SW480 (cell line): ENCODE measurements at regions not wholly inside any gene's neighbourhood (a gene's known extent, or its start where the extent isn't known, plus 50 kb on each side); places are given as distances from the start of the nearest gene placed in this dataset.
"Not testable (repeated sequence)": the region's sequence is repeated elsewhere in the genome, so short reads cannot be mapped to it uniquely, and the experiment has no call there.

Source experiments
- DNase-seq: peaks from one replicate; pipeline ENCODE4 v3.0.0-alpha.2; 2016; ENCODE audit warnings: low spot score

GRCh38 chr14:30266290-30266689, 292.7 kb upstream of the G2E3 start:
- DNase-seq = no peak

- no peak for DNase-seq
Measured at GRCh38 chr14:30267141-30267540, 291.8 kb upstream of the G2E3 start.

DNA sequence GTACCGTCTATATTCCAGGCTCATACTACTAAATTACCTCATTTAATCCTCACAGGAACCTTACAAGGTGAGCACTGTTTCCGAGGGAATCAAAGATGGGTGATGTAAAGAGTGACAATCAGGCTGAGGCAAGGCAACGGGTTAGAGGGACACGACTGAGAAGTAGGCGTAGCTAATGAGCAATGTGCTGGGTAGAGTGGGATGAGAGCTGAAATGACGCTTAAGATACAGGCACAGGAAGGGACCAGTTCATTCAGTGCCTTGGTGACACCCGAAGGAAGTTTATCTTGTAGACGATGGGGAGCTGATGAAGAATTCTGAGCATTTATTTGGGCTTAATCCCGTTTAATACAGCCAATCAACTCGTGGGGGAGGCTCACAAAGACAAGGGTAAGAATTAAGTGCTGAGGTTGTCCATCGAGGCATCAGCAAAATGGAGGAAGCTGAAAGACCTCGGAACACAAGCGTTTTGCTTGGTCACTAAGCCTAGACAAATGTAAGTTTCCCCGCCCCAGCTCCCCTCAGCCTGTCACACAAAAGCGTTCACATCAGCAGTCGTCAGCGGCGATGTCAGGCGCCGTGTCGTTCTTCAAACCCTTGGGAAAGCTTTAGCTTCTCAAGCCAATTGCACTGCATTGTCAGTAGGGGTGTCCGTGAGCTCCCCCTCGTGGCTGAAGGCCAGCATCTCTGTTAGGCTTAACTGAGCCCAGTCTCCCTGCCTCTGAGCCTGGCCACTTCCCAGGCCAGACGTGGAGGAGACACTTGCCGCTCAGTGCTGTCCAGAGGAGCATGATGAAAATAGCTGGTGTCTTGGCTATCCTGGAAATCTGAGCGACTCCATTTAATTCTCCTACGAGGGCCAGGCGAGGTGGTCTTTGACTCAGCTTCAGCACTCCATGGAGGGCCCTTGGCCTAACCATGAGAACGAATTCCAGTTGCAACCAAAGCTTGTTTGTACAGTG, 288.5 kb upstream of the G2E3 start:
- DNase-seq = peak; percentile 56

- DNase-seq = no peak
Measured at GRCh38 chr14:30271811-30272323, 287.1 kb upstream of the G2E3 start.

DNA sequence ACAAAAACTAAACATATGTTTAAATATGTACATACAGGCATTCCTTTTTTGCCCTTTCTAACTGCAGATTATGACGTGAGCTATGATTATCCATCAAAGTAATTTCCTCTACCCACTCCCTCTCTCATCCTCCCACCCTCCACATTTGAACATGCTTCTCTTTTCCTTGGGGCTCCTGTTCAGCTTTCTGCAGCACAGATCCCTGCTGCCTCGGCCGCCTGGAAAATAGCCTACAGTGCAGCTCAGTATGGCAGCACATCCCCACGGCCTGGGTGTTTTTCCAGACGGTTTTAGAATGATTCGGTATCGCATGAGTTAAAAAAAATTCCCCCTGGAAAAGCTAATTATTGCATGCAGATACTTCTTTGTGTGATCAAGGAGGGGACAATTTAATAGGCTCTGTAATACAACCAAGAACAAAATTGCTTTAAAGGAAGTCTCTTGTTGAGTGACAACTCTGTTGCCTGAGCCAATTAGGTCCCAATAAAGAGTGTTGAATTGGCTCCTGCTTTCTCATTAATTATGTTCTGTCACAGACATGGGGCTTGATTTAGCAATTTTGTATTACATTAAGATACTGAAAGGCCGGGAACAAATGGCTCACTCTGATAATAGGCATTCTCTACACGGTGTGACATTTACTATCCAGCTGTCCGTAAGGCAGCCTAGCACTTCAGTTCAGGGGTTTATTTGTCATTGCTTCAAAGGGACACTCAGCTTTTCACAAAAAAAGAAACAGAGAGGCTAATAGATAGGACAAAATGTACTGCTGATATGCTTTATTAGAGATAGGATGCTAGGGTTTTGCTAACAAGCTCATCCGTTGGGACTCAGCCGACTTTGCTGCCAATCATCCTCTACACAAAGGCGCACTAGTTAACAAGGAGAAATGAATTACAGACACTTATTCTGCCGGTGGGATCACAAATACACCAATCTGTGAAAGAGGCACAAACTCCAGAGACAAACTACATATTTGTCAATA, 285.8 kb upstream of the G2E3 start:
- no peak for DNase-seq

GRCh38 chr14:30275604-30276003, 283.4 kb upstream of the G2E3 start:
- DNase-seq = no peak

DNA sequence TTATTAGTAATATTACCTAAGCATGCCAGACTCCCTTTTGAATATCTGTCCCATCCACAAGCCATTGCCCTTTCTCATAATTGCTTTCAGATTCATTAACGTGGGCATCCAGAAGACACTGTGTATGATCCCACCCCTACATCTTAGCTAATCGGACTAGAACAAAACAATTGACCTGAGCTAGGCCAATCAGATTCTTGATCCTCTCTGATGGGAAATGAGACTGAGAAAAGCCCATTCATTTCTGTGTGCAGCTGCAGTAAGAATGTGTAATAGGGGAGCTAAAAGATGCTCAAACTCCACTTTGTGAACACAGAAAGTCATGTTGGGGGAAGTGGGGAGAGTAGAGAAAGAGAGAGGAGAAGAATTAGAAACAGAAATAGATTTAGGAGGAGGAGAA, 281.7 kb upstream of the G2E3 start:
- DNase-seq = no peak

- not testable (repeated sequence) for DNase-seq
Measured at GRCh38 chr14:30278856-30279255, 280.1 kb upstream of the G2E3 start.

DNA sequence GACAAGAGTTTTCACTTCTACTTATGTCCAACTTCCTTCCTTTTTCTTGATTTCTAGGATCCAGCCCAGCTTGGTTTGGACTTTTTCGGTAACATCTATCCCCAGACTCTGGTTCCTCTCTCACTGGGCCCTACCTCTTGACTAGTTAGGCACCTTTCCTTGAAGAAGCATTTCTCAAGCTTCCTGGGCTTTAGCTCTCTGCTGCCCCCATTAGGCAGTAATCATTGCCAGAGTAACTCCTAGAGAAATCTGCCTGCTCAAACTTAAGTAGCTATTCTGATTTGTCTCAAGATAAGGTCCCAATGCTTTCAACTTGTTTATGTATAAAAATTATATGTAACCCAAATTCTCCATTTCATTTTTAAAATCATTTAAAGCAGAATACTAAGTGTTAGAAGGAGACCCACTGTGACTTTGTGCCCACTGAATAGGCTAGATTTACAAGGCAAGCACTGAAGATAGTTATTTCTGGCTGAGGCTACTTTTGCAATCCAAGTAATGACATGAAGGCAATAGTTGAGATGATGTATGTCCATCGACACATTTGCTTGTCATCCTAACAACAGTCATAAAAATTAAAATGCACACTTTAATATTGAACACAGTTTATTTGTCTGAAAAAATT, 275.0 kb upstream of the G2E3 start:
- peak; percentile 3 for DNase-seq

DNA sequence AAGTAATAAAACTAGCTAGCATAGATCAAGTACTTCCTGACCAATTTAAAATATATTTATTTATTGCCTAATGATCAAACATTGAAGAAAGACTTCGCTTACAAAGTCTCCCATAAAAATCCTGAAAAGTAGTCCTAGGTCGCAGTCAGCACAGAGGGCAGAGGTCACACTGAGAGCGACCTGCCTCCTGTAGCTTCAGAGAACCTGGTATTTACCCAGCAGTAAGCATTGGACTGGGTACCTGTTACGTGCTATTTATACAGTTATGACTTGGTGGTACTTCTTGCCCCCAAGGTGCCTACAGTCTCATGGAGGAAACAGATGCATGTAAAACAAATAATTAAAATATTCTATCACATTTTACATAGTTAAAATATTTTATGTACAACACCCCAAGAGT, 274.1 kb upstream of the G2E3 start:
- DNase-seq = no peak

GRCh38 chr14:30287579-30288445, 271.1 kb upstream of the G2E3 start:
- no peak for DNase-seq

GRCh38 chr14:30290001-30290400, 269.0 kb upstream of the G2E3 start:
- DNase-seq = no peak

GRCh38 chr14:30291216-30291615, 267.7 kb upstream of the G2E3 start:
- no peak for DNase-seq

DNA sequence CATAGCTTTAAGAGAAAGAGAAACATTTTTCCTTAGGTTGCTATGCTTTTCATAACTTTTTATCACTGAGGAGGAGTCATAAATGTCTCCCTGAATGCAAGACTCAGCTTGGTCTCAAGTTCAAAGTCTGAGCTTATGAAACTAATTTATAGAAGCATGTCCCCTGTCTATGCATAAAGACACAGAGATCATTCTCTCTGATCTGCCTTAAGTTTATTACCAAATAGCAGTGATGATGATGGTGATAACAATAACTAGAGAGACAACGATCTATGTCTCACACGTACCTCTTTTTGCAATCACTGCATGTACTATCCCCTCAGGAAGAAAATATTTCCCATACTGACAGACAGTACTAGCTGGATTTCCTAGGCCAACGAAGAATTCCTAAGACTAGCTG, 266.4 kb upstream of the G2E3 start:
- DNase-seq = no peak

DNA sequence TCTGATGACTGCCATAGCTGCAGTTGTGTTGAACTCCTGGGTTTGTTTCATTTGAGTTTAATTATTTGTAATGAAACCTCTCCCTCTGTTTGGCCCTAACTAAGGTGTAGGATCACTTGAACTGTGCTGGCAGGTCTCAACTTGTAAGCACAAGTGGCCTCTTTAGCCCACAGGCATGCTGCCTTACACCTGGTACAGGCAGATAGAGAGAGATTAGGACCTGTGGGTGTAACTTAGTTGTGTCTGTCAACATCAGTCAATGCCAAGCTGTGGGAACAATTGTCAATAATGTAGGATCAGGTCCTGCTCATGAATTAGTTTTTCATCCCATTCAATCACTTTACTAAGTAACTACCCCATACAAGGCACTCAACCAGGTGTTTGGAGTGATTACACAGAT, 263.0 kb upstream of the G2E3 start:
- no peak for DNase-seq

GRCh38 chr14:30296931-30297405, 262.0 kb upstream of the G2E3 start:
- DNase-seq = no peak

DNA sequence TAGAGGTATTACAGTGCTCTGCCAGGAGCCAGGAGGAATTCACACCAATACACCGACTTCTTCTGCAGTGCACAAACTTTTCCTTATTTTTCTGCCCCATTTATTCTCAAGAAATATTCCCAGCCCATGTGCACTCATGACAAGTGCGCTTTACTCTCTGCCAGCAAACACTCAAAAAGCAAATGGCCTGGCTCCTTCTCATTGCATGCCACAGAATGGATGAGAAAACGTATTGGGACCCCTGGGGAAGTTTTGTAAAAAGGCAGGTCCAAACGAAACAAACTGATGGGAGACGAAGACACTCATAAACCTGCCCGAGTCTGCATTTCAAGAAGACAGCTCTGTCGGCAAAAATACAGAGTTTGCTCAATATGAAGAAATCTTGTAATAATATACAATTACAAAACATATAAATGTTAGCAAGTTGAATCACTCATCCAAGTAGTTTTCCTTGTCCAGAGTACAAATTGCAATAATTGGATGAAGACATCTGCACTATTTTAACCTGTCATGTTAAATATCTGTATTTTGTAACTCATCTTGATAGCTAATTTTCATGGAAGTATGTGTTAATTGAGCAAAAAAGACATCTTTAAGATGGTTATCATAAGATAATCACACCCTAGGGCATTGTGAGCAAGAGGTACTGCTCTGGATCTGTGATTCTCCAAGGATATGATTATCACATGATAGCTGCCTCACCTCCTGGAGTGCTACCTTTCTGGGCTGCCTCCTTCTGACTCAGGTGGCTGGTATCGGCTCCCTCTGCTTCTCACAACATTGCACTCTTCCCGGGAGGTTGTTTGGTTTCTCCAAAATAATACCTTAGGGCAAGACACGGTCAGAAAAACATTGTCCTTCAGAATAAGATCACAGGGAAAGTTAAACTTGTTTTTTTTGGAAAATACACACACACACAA, 260.8 kb upstream of the G2E3 start:
- no peak for DNase-seq

GRCh38 chr14:30299915-30300314, 259.0 kb upstream of the G2E3 start:
- no peak for DNase-seq

DNA sequence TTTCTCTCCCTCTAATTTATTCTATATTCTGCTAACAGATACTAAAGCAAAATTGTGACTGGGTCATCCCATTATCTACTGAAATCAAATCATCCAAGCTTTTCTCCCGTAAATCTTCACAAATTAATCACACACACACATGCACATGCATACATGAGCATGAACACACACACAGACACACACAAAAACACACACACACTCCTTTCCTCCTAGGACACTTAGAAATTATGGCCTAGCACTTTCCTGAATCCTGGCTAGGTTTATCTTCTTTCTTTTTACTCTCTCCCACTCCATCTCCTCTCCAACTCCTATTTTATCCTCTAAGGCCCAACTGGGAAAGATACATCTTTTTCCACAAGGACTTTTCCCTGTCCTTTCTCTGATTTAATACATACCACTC, 255.6 kb upstream of the G2E3 start:
- DNase-seq = no peak

DNA sequence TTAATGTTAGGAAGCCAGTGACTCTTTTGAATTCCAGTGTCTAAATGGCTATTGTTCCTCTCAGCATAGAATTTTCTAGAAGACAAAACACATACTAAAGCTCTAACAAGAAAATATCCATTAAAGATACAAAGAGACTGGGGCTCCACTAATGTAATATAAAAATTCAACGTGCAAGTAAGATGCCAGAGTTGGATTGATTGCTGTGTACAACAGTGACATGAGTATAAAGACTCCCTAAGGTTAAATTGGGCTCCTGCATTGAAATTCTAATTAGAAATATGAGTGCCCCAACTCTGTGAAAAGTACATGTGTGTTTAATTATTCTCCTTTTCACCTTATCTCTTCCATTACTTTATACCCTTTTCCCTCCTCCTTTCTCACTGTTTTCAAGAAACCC, 253.6 kb upstream of the G2E3 start:
- no peak for DNase-seq
